ENCODE measurements at regions not wholly inside any gene's neighbourhood (a gene's known extent, or its start where the extent isn't known, plus 50 kb on each side); places are given as distances from the start of the nearest gene placed in this dataset.

GRCh38 chr1:232508130-232508701 is 121.7 kb downstream of the SIPA1L2 start:
- peaks cover 47% of the 10 kb centered on the region for H3K4me1 Mint-ChIP-seq

DNA sequence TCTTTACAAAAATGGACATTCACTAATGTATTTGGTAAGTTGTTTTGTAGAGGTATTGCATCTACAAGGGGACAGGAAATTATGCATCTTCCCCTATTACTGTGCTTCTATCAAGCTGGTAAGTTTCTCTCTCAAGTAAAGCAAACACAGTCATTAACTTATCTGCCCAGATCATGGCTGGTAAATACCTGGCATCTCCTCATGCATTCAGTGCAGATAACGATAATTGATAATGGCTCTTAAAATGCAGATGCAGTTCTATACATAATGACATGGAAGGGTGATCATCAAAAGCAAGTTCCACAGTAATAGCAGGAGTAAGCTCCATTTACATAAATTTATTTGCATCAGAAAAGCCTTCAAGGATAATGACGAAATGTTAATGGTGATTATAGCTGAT is 122.4 kb downstream of the SIPA1L2 start:
- ATAC-seq: no peak
- H3K27ac Mint-ChIP-seq: no peak overlapping the region
- H3K4me1 Mint-ChIP-seq: peaks cover 54% of the 10 kb centered on the region
- ChIA-PET CTCF (interaction anchor here (2.0 kb wide), 1 partner anchor 120 kb away, joined by 8 read pairs; no protein-coding TSS in a partner anchor), POLR2A (interaction anchor here (0.6 to 1.7 kb wide), 3 partner anchors 7 to 16 kb away, joined by 3 to 5 read pairs (median 4); no protein-coding TSS in a partner anchor)
- H3K36me3 Mint-ChIP-seq: no peaks in the 10 kb centered on the region
- H3K4me3 Mint-ChIP-seq: no peak overlapping the region
- no peak for DNase-seq (ENCODE audit: low spot score)
- no peaks in the 10 kb centered on the region for H3K9me3 Mint-ChIP-seq
- H3K27me3 Mint-ChIP-seq (ENCODE audit: low read depth): no peaks in the 10 kb centered on the region
- TF ChIP-seq CBFB (CRISPR knock-in tag; IDR thresholded peaks at IDR 0.05; ENCODE audit: low read depth): no peak
- TF ChIP-seq ARID4B (CRISPR knock-in tag; IDR thresholded peaks at IDR 0.05; ENCODE audit: borderline replicate concordance): no peak

More at GRCh38 chr1:232508130-232508701, 121.7 kb downstream of the SIPA1L2 start:
- Mint-ChIP-seq H3K9me3 (no peaks in the 10 kb centered on the region), H3K27ac (0 out of 2 replicates have a peak overlapping the region, but pooled peaks have one; percentile 7), H3K36me3 (no peaks in the 10 kb centered on the region), H3K4me3 (no peak overlapping the region), H3K27me3 (ENCODE audit: low read depth) (no peaks in the 10 kb centered on the region)
- ATAC-seq: peak; percentile 76
- POLR2A ChIA-PET: interaction anchor here (0.6 to 1.7 kb wide), 3 partner anchors 8 to 16 kb away, joined by 3 to 5 read pairs (median 4); no protein-coding TSS in a partner anchor
- no peak for TF ChIP-seq GABPB1 (CRISPR knock-in tag; IDR thresholded peaks at IDR 0.05)
- TF ChIP-seq, protein P1, sequence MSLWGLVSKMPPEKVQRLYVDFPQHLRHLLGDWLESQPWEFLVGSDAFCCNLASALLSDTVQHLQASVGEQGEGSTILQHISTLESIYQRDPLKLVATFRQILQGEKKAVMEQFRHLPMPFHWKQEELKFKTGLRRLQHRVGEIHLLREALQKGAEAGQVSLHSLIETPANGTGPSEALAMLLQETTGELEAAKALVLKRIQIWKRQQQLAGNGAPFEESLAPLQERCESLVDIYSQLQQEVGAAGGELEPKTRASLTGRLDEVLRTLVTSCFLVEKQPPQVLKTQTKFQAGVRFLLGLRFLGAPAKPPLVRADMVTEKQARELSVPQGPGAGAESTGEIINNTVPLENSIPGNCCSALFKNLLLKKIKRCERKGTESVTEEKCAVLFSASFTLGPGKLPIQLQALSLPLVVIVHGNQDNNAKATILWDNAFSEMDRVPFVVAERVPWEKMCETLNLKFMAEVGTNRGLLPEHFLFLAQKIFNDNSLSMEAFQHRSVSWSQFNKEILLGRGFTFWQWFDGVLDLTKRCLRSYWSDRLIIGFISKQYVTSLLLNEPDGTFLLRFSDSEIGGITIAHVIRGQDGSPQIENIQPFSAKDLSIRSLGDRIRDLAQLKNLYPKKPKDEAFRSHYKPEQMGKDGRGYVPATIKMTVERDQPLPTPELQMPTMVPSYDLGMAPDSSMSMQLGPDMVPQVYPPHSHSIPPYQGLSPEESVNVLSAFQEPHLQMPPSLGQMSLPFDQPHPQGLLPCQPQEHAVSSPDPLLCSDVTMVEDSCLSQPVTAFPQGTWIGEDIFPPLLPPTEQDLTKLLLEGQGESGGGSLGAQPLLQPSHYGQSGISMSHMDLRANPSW (CRISPR knock-in tag; conservative IDR thresholded peaks at IDR 0.05; ENCODE audit: low read depth): no peak
- no peak for TF ChIP-seq CREM (CRISPR knock-in tag; IDR thresholded peaks at IDR 0.05)
- TF ChIP-seq ZNF263 (CRISPR knock-in tag; IDR thresholded peaks at IDR 0.05; ENCODE audit: low read depth): no peak
- no peak for TF ChIP-seq AR (CRISPR knock-in tag; IDR thresholded peaks at IDR 0.05)
- no peak for DNase-seq (ENCODE audit: low spot score)
- CTCF ChIA-PET: interaction anchor here (1.3 to 2.0 kb wide), 2 partner anchors 25 to 119 kb away, joined by 3 to 8 read pairs; no protein-coding TSS in a partner anchor

DNA sequence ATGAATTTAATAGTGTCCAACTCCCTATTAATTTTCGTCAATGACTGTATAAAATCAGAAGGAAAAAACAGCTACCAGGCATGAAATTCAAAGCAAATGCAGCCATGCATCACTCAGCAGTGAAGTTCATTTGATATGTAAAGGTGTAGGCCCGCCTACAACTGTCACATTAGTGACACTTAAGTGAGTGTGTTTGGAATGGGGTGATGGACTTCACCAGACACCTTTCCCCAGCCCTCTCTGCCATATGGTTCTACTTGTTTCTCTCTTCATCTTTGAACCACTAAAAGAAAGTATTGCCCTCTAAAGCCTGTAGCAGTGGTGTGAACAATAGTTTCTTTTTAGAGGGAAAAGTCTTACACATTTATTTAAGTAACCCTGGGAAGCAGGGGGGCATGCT is 124.0 kb downstream of the SIPA1L2 start:
- Mint-ChIP-seq H3K27me3 (ENCODE audit: low read depth) (no peaks in the 10 kb centered on the region), H3K27ac (no peak overlapping the region), H3K36me3 (no peaks in the 10 kb centered on the region), H3K4me3 (no peak overlapping the region), H3K9me3 (no peaks in the 10 kb centered on the region), H3K4me1 (peaks cover 52% of the 10 kb centered on the region)
- POLR2A ChIA-PET: no interaction called here
- CTCF ChIA-PET: no interaction called here
- ATAC-seq (no peak), DNase-seq (ENCODE audit: low spot score) (no peak)
- TF ChIP-seq USF1 (CRISPR knock-in tag; IDR thresholded peaks at IDR 0.05) (no peak), TCF7 (CRISPR knock-in tag; IDR thresholded peaks at IDR 0.05; ENCODE audit: low read depth) (no peak), RELA (CRISPR knock-in tag; IDR thresholded peaks at IDR 0.05; ENCODE audit: borderline replicate concordance) (no peak), SMAD3 (CRISPR knock-in tag; IDR thresholded peaks at IDR 0.05; ENCODE audit: borderline replicate concordance) (no peak), TEAD1 (CRISPR knock-in tag; IDR thresholded peaks at IDR 0.05) (no peak), FOXJ3 (CRISPR knock-in tag; IDR thresholded peaks at IDR 0.05; ENCODE audit: borderline replicate concordance) (no peak), ZNF532 (CRISPR knock-in tag; IDR thresholded peaks at IDR 0.05; ENCODE audit: borderline replicate concordance) (no peak)
- TF ChIP-seq, protein P2, sequence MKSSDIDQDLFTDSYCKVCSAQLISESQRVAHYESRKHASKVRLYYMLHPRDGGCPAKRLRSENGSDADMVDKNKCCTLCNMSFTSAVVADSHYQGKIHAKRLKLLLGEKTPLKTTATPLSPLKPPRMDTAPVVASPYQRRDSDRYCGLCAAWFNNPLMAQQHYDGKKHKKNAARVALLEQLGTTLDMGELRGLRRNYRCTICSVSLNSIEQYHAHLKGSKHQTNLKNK (CRISPR knock-in tag; IDR thresholded peaks at IDR 0.05): no peak
